ENCODE measurements at regions not wholly inside any gene's neighbourhood (a gene's known extent, or its start where the extent isn't known, plus 50 kb on each side); places are given as distances from the start of the nearest gene placed in this dataset.

- no peak for DNase-seq (ENCODE audit: extremely low read depth in 1 of 11, low read depth in 9 of 11, low spot score in 4 of 11)
Observed at GRCh38 chr10:131650771-131651673, 249.8 kb upstream of the PPP2R2D start.

GRCh38 chr10:131651674-131652437, 249.0 kb upstream of the PPP2R2D start:
- DNase-seq (ENCODE audit: extremely low read depth in 1 of 11, low read depth in 9 of 11, low spot score in 4 of 11) = no peak

GRCh38 chr10:131652438-131653139, 248.2 kb upstream of the PPP2R2D start:
- DNase-seq (ENCODE audit: extremely low read depth in 1 of 11, low read depth in 9 of 11, low spot score in 4 of 11) = no peak

- DNase-seq (ENCODE audit: extremely low read depth in 1 of 11, low read depth in 9 of 11, low spot score in 4 of 11) = no peak
Observed at GRCh38 chr10:131653140-131653539, 247.7 kb upstream of the PPP2R2D start.

GRCh38 chr10:131653554-131654470, 247.0 kb upstream of the PPP2R2D start:
- DNase-seq (ENCODE audit: extremely low read depth in 1 of 11, low read depth in 9 of 11, low spot score in 4 of 11) = no peak

- DNase-seq (ENCODE audit: extremely low read depth in 1 of 11, low read depth in 9 of 11, low spot score in 4 of 11) = no peak
Observed at GRCh38 chr10:131654471-131655087, 246.2 kb upstream of the PPP2R2D start.

- no peak for DNase-seq (ENCODE audit: extremely low read depth in 1 of 11, low read depth in 9 of 11, low spot score in 4 of 11)
Observed at GRCh38 chr10:131655101-131655849, 245.5 kb upstream of the PPP2R2D start.

GRCh38 chr10:131656009-131656408, 244.8 kb upstream of the PPP2R2D start:
- no peak for DNase-seq (ENCODE audit: extremely low read depth in 1 of 11, low read depth in 9 of 11, low spot score in 4 of 11)

- no peak for DNase-seq (ENCODE audit: extremely low read depth in 1 of 11, low read depth in 9 of 11, low spot score in 4 of 11)
Observed at GRCh38 chr10:131656431-131656841, 244.4 kb upstream of the PPP2R2D start.

- no peak for DNase-seq (ENCODE audit: extremely low read depth in 1 of 11, low read depth in 9 of 11, low spot score in 4 of 11)
Observed at GRCh38 chr10:131657318-131657984, 243.4 kb upstream of the PPP2R2D start.

GRCh38 chr10:131657985-131658330, 242.8 kb upstream of the PPP2R2D start:
- no peak for DNase-seq (ENCODE audit: extremely low read depth in 1 of 11, low read depth in 9 of 11, low spot score in 4 of 11)

- DNase-seq (ENCODE audit: extremely low read depth in 1 of 11, low read depth in 9 of 11, low spot score in 4 of 11) = no peak
Observed at GRCh38 chr10:131658476-131659110, 242.2 kb upstream of the PPP2R2D start.

GRCh38 chr10:131660427-131660826, 240.4 kb upstream of the PPP2R2D start:
- DNase-seq (ENCODE audit: extremely low read depth in 1 of 11, low read depth in 9 of 11, low spot score in 4 of 11) = no peak

- DNase-seq (ENCODE audit: extremely low read depth in 1 of 11, low read depth in 9 of 11, low spot score in 4 of 11) = no peak
Observed at GRCh38 chr10:131662851-131663250, 238.0 kb upstream of the PPP2R2D start.

- no peak for DNase-seq (ENCODE audit: extremely low read depth in 1 of 11, low read depth in 9 of 11, low spot score in 4 of 11)
Observed at GRCh38 chr10:131663351-131663750, 237.5 kb upstream of the PPP2R2D start.

- no peak for DNase-seq (ENCODE audit: extremely low read depth in 1 of 11, low read depth in 9 of 11, low spot score in 4 of 11)
Observed at GRCh38 chr10:131666091-131666490, 234.7 kb upstream of the PPP2R2D start.

- no peak for DNase-seq (ENCODE audit: extremely low read depth in 1 of 11, low read depth in 9 of 11, low spot score in 4 of 11)
Observed at GRCh38 chr10:131667047-131667446, 233.8 kb upstream of the PPP2R2D start.
